GM21528 (cell line): ENCODE measurements at regions not wholly inside any gene's neighbourhood (a gene's known extent, or its start where the extent isn't known, plus 50 kb on each side); places are given as distances from the start of the nearest gene placed in this dataset.
"Not testable (repeated sequence)": the region's sequence is repeated elsewhere in the genome, so short reads cannot be mapped to it uniquely, and the experiment has no call there.

Source experiments
- ATAC-seq: cut with Tn5 transposase; IDR thresholded peaks from one replicate; pipeline ENCODE4 v1.9.1; 2021; ENCODE audit warnings: mild to moderate bottlenecking, moderate library complexity; ENCODE audit not compliant: unreplicated experiment, low FRiP score

DNA sequence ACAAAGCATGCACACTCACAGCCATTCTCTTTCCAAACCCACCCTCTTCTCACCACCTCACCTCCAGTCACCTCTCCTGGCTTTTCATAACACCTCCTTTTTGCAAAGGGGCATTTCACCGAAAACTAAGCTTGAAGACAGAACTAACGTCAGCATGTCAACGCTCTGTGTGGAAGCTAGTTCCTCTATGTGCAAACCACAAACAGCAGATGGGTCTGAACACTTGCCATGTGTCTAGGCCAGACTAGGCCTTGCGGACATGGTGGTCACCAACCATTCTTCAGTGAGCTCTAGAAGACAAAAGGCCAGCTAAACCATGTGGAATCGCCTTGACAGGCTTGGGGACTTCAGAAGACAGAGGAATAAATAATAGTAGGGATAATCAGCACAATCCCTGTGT, 148.5 kb downstream of the TXNL1 start:
- ATAC-seq, result no peak

DNA sequence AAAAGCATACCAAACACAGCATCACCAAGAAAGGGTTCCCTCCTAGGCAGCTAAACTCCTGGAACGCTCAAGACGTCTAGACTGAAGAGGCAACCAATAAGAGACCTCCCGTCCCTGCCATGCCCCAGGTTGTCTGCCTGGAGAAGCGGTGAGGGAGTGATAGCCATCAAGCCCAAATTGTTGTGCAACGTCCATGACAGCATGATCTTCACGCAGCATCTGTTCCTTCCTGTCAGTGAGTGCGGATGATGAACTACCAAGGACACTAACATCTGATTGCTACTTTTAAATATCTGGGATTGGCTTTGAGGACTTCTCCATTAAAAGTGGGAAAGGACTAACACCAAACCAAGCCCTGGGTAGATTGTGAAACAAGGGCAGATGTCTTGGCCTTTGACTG, 149.7 kb downstream of the TXNL1 start:
- ATAC-seq, result no peak

DNA sequence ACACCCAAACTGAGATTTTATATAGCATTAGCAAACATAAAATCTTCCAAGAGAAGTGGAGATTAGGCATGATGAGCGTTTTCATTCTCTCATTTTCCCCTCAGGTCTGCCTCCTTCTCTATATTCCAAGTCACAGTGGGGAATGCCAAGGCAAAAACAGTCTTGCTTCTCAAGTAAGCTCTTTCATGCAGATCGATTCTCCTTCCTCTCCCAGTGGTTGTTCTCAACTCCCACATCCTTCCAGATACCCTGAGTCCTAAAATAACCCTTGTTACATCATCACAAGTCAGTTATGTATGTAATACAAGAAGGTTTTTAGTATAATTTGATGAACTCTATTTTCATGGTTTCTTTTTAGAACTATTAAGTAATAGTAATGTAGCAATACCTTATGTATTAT, 150.6 kb downstream of the TXNL1 start:
- ATAC-seq, result no peak

DNA sequence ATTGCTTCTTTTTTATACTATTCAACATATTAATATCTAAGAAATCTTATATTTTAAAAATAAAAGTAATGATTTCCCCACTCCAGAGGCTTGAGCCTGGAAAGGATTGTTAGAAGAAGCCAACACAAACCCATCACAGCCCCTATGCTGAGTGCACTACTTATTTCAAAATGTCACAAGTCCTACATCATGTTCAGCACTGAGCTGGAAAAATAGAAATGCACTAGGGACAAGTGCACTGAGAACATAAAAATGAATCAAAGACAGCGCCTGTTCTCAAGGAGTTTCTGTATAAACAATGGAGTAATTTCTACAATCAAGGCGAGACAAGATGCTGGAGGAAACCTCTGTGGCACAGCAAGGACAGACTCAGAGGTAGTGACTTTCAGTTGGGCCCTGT, 155.0 kb downstream of the TXNL1 start:
- no peak for ATAC-seq

DNA sequence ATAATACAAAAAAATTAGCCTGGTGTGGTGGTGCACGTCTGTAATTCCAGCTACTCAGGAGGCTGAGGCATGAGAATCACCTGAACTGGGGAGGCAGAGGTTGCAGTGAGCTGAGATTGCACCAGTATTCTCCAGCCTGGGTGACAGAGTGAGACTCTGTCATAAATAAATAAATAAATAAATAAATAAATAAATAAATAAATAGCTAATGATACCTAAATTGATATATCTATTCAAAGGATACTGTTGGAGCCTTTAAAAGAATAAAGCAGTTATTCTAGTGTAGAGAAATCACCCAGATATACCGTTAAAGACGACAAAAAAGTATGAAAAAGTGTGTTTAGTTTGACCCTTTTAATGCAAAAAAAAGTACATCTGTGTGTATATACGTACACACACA, 155.6 kb downstream of the TXNL1 start:
- ATAC-seq, result not testable (repeated sequence)

DNA sequence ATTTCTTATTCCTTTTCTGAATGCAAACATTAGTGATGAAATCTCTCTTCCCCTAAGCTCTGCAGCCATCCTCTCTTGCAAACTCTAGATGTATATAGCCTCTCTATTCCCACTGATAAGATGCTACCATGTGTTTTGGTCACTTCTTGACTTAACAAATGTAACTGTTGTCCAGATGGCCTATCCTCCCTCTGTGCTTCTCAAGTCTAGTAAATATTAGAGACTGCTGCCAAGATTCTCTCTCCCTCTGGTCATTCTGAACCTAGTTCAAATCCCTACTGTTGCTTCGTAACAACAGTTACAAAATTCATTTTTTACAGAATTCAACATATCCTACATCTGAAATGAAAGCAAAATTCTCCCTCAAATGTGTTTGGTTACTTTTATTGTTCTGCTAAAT, 156.6 kb downstream of the TXNL1 start:
- ATAC-seq, result no peak

DNA sequence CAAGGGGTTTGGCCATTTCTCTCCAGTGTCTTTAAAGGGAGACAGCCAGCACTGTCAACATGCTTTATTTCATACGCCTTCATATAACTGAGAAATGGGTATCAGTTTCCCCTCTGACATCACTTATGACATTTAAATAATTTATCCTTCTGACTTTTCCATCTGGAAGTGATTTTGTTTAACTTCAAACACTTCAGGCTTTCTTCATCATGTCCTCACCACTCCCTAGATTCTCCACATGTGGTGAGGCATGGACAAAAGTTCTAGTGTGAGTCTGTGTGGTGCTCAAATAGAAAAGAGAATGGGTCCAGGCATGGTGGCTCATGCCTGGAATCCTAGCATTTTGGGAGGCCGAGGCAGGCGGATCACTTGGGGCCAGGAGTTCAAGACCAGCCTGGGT, 158.6 kb downstream of the TXNL1 start:
- ATAC-seq, result no peak

DNA sequence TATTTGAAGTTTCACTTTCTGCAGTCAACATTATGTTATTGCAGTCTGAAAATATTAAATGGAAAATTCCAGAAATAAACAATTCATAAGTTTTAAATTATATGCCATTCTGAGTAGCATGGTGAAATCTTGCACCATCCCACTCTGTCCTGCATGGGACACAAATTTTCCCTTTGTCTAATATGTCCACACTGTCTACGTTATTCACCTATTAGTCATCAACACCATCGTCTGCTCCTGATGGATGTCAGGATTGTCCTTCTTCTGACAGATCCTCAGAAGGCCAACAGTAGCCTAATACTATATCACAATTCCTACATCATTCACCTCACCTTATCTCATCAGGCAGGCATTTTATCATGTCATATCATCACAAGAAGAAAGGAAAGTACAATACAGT, 163.1 kb downstream of the TXNL1 start:
- no peak for ATAC-seq

DNA sequence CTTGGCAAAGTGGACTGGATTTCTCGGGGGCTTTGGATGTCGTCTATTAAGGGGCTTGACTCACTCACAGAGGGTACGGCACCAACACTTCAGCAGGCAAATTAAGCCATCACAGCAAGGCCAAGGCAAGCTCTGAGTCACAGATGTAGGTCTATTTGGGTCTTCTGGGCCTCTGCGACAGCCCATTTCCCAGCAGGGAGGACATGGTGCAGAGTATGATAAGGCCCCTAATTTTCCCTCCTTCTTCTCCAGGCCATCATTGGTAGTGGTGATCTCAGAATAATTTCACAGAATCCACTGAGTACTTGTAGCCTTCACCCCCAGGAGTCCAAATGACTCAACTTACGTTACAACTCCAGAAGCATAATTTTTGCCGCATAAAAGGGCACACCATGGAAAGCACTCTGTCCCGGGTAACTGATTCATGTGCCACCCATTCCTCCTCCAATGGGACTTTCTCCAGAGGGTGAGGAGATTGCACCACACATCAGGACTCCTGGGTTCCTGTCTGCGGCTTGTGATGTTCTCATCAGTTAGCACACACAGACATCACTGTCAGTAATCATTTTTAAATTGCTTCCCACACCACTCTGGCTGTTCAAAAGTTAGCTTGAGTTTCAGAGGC, 164.9 kb downstream of the TXNL1 start:
- ATAC-seq, result no peak

DNA sequence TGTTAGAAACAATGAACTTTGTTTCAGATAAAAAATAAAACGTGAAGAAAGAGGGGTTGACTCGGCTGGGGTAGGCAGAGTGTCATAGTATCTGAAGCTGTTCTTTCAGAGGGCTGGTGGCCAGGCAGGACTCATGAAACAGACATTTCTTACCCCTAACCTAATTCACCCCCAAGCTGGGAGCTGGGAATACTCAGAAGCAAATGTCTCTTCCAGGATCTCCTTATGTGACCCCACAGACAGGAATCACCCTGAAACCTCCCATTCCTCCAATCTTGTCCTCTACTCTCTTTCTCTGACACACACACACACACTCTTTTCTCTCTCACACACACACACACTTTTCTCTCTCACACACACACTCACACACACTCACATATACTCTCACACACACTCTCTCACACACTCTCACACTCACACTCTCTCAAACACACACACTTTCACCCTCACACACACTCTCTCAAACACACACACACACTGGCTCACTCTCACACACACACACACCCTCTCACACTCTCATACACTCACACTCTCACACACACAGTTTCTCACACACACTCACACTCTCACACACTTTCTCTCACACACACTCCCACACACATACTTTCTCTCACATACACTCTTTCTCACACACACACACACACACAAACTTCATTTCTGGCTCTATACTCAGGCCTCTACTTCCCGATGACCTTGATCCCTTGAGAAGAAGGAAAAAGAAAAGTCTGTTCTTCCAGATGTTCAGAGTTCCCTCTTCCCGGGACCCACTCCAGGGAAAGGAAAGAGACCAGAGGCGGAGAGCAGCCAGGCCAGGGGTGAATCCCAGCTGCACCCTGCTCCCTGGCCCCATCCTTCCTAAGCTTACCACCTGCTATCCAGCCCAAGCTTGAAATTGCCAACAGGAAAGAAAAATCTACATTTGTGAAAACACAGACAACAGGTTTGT, 167.7 kb downstream of the TXNL1 start:
- ATAC-seq, result no peak

DNA sequence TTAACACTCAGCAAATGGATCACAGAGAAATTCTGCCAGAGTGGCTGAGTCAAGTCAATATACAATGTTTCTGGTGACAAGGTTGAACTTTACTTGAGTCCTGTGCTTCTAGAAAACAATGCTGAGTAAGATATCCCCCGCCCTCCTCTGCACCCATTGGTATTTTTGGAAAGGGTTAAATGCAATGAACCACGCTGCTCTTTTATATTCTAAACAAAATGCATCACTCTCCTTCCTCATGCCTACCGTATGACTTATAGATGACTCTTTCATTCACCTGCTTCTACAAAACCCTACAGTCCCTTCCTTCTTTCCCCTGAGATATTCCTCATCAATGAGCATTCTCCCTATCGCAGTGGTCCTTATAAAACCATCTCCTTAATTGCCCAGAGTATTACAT, 168.8 kb downstream of the TXNL1 start:
- ATAC-seq, result no peak

DNA sequence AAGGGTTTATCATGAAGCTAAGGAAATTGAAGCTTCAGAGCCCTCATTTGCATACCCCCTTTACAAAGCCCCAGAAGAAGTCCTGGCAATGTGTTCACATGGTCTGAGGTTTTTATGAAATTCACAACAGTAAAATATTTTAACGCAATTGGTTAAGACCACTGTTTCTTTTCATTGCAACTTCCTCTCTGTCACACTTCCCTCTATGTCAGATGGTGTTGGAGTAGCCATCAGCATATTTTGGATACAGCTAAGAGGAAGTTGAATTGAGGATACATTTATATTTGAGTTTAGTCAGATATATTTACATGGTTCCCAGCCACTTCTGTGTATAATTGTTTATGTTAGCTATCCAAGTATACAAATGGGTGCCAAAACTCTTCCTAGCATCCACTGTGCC, 170.0 kb downstream of the TXNL1 start:
- no peak for ATAC-seq

DNA sequence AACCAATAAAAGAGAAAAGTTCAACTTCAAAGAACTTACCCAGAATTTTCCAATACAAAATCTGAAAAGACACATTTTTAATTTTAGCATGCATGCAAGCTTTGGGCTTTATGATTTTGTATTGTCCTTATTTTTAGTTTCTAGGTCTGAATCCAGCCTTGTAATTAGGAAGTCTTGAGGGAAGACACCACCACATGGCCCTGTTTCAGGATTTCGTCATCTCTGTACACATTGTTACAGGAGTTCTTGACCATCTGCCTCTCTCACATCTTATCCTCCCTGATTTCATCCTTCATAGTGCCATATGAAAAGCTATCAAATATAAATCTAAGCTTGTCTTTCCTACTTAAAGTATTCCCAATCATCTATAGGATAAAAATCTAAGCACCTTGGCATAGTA, 176.1 kb downstream of the TXNL1 start:
- ATAC-seq, result no peak

DNA sequence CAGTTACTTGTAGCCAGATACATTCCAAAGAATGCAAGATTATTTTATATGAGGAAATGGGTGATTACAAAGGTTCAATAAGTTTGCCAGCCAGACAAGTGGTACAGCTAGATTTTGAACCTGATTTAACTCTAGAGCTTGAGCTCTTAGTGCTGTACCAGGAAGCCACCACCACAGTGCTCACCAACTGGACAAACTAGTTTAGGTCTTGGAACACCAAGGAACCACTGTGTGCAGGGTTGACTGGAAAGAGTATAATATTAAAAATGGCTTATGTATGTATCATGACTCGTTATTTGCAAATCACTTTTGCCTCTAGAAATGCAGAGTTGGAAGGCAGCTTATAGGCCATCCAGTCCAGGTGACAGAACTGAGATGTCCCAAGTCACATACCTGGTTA, 177.2 kb downstream of the TXNL1 start:
- no peak for ATAC-seq

DNA sequence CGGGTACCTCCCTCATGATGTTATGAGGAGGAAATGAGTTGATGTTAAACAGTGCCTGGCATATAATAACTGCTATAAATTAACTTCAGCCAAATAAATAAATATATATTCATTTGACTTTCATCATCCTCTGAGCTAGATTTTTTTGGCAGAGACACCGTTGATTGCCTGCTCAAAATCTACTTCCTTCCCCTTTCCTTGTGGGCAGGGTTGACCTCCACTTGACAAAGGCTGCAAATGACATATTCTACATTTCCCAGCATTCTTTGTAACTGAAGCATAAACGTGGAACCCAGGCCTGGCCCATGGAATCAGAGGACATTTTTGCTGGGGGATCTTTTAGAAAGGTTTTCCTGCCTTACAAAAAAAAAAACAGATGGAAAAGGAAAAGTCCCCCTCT, 177.8 kb downstream of the TXNL1 start:
- ATAC-seq, result no peak

DNA sequence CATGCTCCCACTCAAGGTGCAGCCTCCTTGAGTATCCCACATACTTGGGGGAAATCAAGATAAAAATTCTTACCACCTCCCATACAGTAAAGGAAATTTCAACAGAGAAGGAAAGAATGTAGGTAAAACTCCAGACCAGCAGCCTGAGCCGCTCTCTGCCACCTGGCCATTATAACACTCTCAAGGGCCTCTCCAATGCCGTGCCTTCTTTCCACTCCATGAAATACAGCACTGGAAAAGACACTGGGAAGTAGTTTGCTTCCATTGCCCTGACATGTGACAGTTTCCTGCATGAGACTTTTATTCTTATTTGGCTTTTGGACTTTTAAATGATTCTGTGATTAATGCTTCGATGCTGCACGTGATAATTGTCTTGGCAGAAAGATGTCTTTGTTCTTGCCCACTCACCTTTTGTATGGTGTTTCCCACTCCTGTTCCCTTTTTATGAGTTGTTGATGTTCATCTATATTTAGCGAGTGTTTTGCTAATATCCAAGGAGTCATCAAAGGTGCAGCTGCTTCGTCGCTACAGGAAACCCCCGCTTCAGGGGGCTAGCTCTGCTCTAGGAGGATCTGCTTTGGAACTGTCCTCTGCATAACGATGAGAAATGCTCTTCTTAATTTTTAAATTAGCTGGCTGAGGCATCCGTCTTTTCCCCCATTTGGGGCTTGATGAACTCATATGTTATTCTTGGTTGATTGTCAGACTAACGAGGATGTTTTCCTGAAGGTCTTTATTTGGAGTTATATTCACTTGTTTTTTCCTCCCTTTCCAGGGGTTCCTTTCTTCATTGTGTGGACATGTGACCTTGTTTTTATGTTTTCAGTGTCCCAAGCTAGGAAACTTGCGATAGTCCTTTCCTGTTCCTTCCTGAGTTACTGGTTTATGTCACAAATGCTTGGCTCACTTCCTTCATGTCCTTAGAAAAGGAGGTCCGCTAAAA, 179.4 kb downstream of the TXNL1 start:
- ATAC-seq, result no peak

DNA sequence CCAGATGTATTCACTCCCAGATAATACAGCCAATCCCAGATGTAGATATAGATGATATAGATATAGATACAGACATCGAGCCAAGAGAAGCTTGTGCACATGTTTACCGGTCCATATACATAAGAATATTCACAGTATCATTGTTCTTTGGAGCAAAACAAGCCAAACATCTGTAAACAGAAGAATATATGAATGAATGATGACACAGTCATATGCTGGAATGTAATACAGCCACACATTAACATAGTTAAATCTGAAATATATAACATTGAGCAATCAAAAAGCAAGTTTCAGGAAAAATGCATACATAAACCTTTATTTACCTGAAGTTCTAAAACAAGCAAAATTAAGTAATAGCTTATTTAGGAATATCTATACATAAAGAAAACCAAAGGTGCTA, 182.5 kb downstream of the TXNL1 start:
- ATAC-seq, result no peak

DNA sequence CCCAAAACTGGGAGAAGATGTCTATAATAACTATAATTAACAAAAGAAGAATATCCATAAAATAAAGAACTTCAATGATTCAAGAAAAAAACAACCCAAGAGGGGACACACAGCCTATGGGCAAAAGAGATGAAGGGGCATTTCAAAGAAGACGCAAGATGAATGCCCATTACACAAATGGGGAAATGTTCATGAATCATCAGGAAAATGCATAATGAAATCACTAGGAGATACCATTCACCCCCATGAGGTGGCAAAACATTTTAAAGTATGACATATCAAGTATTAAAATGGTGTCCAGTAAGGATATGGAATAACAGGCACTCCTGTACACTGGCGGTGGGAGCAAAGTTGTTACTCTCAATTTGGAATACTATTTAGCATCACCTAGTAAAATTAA, 183.3 kb downstream of the TXNL1 start:
- ATAC-seq, result no peak

DNA sequence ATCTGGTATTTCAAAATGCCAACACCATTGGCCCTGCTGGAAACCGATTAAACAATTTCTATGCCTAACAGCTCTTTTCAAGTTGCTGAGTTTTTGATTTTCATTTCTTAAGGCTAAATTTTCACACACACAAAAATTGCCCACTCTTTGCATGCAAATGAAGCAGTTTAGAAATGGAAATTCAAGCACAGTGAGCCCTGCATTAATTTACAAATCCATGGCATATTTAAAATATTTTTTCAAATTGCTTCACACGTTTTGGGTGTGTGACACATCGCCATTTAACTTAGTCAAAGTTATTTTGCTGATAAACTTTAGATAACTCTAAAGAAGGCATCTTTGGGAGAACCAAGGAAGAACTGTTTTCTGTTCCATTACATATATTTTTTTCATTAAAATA, 184.8 kb downstream of the TXNL1 start:
- ATAC-seq, result no peak

DNA sequence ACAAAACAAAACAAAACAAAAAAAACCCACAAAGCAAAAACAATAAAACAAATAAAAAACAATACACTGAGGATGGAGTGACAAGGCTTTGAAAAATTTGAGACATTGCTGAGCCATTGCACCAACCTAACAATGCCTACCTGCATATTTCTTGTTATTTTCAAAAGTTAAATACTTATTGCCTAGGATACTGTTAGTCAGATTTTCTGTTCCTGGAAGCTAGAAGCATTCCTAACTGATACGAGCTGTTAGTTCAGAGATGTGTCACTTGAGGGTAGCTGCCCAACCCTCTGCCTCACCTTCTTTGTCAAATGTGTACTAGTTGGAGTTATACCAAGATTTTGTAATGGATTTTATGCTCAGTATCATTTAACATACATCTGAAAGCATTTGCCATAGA, 187.2 kb downstream of the TXNL1 start:
- ATAC-seq, result no peak

DNA sequence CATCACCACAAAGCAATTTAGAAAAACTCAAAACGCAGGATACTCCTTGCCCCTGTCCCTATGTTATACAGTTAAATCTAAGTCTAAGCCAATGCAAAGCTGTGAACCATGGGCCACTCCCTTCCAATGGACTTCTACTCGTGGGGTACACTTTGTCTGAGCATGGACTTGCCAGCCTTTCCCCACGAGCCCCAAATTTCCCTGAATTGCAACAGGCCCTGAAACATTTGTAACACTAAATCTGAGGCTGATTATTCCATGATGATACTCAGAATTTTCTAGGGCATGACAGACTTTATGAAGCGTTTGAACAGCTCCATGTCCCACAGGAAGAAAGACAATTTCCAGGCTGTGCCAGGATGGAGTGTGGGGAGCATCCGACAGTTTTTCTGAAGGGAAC, 189.6 kb downstream of the TXNL1 start:
- no peak for ATAC-seq
